HK-2 (cell line): ENCODE measurements at regions not wholly inside any gene's neighbourhood (a gene's known extent, or its start where the extent isn't known, plus 50 kb on each side); places are given as distances from the start of the nearest gene placed in this dataset.
"Not testable (repeated sequence)": the region's sequence is repeated elsewhere in the genome, so short reads cannot be mapped to it uniquely, and the experiment has no call there.

Source experiments
- DNase-seq: peaks from one replicate; pipeline ENCODE4 v3.0.0-alpha.2; 2018; ENCODE audit not compliant: unreplicated experiment

- not testable (repeated sequence) for DNase-seq
These were observed 52.4 kb upstream of the PMPCB start for GRCh38 chr7:103244865-103245264.

GRCh38 chr7:103240806-103241205, 56.4 kb upstream of the PMPCB start:
- DNase-seq, result no peak

- DNase-seq, result not testable (repeated sequence)
These were observed 61.4 kb upstream of the PMPCB start for GRCh38 chr7:103235824-103236223.

GRCh38 chr7:103234877-103235276, 62.4 kb upstream of the PMPCB start:
- not testable (repeated sequence) for DNase-seq

GRCh38 chr7:103227787-103228186, 69.4 kb upstream of the PMPCB start:
- DNase-seq, result not testable (repeated sequence)

- DNase-seq, result not testable (repeated sequence)
These were observed 71.4 kb upstream of the PMPCB start for GRCh38 chr7:103225798-103226197.

- DNase-seq, result not testable (repeated sequence)
These were observed 74.2 kb upstream of the NAPEPLD start for GRCh38 chr7:103223065-103223464.

- DNase-seq, result not testable (repeated sequence)
These were observed 62.1 kb upstream of the NAPEPLD start for GRCh38 chr7:103211049-103211448.

GRCh38 chr7:103199191-103199590, 50.3 kb upstream of the NAPEPLD start:
- peak; percentile 4 for DNase-seq
